ENCODE measurements at regions not wholly inside any gene's neighbourhood (a gene's known extent, or its start where the extent isn't known, plus 50 kb on each side); places are given as distances from the start of the nearest gene placed in this dataset.

DNA sequence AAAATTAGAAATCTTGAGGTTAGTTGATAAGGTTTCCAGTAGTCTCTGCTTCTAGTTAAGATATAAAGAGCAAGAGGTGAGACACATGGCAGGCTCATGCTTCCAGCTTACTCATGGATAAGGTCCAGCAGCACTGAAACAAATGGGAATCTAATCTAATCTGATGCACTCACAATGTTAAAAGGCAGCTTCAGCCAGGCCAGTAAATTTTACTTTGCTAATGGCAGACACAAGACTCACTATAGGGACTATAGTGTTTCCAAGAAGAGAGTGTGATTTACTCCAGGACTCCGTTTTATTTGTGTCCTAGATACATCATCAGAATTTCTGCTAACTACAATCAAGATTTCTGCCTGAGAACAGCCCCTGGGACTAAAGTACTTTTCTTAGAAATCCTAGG lies 324.8 kb downstream of the SMOC2 start:
- no peak overlapping the region for H3K27ac ChIP-seq
- no peak for TF ChIP-seq ZFX (IDR thresholded peaks at IDR 0.05)
- TF ChIP-seq, protein P1, sequence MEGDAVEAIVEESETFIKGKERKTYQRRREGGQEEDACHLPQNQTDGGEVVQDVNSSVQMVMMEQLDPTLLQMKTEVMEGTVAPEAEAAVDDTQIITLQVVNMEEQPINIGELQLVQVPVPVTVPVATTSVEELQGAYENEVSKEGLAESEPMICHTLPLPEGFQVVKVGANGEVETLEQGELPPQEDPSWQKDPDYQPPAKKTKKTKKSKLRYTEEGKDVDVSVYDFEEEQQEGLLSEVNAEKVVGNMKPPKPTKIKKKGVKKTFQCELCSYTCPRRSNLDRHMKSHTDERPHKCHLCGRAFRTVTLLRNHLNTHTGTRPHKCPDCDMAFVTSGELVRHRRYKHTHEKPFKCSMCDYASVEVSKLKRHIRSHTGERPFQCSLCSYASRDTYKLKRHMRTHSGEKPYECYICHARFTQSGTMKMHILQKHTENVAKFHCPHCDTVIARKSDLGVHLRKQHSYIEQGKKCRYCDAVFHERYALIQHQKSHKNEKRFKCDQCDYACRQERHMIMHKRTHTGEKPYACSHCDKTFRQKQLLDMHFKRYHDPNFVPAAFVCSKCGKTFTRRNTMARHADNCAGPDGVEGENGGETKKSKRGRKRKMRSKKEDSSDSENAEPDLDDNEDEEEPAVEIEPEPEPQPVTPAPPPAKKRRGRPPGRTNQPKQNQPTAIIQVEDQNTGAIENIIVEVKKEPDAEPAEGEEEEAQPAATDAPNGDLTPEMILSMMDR (conservative IDR thresholded peaks at IDR 0.05): no peak

DNA sequence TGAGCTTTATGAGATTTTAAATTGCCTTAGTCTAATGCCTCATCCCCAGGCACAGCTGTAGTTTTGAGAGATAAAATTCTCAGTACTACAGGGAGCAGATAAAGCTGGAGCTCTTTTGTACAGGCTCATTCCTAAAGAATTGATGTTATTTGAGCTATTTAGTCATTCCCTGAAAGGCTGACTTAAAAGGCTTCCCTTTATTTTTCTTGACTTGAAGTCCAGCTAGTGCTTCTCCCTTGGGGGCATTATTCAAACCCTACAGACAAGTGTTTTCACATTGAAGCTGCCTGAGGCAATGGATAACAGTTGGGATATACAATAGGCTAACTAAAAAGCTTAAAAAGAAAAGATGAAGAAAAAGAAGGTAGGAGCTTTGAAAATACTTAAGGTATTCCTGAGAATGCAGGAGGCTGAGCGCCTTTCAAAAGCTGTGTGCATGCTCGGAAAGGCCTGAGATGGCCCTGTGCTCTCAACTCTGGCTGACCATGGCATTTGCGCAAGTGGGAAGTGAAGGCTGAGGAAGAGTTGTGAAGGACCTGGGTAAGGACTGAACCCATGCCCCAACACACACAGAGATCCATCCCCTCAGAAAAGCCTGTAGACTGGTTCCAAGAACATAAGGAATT lies 315.1 kb downstream of the SMOC2 start:
- TF ChIP-seq ZFX (IDR thresholded peaks at IDR 0.05): no peak
- TF ChIP-seq, protein P1 (conservative IDR thresholded peaks at IDR 0.05): no peak

DNA sequence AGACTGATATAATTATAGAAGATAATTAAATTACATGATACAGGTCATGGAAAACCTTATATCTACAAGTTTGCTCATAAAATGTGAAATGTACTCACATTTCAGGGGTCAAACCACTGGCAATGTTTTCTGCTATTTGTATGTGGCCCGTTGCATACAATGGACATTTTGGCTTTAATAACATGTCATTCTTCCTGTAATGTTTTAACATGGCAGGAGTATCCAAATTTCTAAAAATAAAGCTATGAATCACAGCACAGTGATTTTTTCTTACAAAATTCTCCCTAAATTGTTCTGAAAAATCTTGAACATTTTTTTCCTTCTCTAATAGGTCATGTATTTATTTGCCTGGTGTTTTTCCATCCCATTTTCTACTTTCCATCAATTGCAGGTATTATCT lies 305.7 kb downstream of the SMOC2 start:
- no peak for TF ChIP-seq ZFX (IDR thresholded peaks at IDR 0.05)
- TF ChIP-seq, protein P1 (conservative IDR thresholded peaks at IDR 0.05): no peak
- no peak overlapping the region for H3K27ac ChIP-seq

More for the DNA sequence above, 315.1 kb downstream of the SMOC2 start:
- no peak overlapping the region for H3K27ac ChIP-seq

DNA sequence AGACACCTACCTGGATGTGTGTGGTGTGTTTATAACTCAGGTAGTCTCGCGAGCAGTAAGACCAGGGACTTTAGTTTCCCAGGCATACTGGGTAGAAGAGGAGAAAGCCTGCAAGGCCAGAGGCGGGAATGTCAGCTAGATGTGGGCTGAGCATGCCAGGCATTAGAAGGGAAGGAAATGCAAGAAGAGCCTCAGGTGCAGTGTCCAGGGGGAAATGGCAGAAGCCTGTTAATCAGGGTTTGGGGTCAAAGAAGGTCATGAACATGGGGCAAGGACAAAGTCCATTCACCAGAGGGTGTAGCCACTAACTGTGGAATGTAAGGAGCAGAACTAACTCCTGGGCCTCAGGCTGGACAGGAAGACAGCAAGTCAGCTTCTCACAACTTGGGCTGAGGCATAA lies 305.0 kb downstream of the SMOC2 start:
- no peak for TF ChIP-seq ZFX (IDR thresholded peaks at IDR 0.05)
- TF ChIP-seq, protein P1 (conservative IDR thresholded peaks at IDR 0.05): no peak
- no peak overlapping the region for H3K27ac ChIP-seq

DNA sequence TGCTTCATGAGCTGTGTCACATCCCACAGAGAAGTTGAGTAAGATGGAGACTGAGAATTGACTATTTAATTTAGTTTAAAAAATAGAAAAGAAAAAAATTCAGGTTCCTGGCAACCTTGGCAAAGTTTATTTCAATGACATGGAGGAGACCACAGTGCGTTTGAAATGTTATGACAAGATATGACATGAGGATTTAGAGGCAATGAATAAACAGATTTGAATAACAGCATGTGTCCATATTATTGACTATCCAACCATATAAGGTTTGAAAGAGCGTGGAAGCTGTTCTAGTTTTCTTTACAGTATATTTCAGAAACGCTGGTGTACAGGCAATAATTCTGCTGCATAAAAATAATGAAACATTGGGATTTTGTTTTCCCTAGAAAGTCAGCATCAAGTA lies 303.9 kb downstream of the SMOC2 start:
- TF ChIP-seq, protein P1 (conservative IDR thresholded peaks at IDR 0.05): no peak
- TF ChIP-seq ZFX (IDR thresholded peaks at IDR 0.05): no peak
- H3K27ac ChIP-seq: no peak overlapping the region

DNA sequence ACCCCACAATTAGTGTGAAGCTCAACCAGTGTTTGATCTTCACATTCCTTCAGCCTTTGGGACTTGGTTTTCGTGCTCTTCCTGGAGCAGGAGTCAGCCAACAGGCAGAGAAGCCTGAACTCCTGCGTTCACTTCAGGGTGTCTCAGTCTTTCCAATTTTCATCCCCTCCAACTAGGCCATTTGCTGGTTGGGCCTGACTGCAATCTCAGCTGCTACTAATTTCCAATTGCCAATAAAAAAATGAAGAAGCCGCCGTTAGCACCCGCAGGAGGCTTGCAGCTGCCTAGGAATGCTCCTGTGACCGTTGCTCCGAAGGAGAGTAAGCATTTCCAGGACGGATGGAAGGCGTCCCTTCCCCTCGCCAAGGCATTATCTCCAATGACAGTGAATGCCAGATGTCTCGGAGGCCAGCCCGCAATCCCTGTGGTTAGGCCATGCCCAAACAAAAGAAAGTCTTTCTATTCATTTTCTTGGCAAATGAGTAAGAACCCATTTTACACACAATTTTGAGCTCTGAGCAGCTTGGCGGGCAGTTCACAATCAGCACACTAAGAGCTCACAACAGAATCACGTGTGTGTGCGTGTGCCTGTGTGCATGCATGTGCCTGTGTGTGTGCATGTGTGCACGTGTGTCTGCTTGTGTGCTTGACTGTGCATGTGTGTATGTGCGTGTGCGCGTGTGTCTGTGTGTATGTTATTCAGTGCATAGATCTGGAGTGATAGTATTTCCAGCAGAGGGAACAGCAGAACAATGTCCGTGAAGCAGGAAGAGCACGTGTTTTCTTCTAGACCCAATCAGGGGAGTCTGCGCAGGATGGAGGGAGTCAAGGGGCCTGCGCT lies 301.2 kb downstream of the SMOC2 start:
- no peak for TF ChIP-seq ZFX (IDR thresholded peaks at IDR 0.05)
- TF ChIP-seq, protein P1 (conservative IDR thresholded peaks at IDR 0.05): no peak
- H3K27ac ChIP-seq: no peak overlapping the region

DNA sequence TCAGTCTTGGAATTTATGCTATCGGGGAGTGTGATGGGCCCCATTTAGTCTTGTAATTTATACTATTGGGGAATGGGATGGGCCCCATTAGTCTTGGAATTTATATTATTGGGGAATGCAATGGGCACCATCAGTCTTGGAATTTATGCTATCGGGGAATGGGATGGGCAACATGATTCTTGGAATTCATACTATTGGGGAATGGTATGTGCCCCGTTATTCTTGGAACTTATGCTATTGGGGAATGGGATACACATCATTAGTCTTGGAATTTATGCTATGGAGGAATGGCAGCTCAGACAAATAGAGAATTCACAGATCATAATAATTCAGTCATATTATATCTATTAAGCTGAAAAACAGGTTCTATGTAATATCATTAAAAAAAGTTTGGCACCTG lies 300.3 kb downstream of the SMOC2 start:
- H3K27ac ChIP-seq: no peak overlapping the region
- no peak for TF ChIP-seq ZFX (IDR thresholded peaks at IDR 0.05)
- TF ChIP-seq, protein P1 (conservative IDR thresholded peaks at IDR 0.05): no peak
